ENCODE measurements at regions not wholly inside any gene's neighbourhood (a gene's known extent, or its start where the extent isn't known, plus 50 kb on each side); places are given as distances from the start of the nearest gene placed in this dataset.

DNA sequence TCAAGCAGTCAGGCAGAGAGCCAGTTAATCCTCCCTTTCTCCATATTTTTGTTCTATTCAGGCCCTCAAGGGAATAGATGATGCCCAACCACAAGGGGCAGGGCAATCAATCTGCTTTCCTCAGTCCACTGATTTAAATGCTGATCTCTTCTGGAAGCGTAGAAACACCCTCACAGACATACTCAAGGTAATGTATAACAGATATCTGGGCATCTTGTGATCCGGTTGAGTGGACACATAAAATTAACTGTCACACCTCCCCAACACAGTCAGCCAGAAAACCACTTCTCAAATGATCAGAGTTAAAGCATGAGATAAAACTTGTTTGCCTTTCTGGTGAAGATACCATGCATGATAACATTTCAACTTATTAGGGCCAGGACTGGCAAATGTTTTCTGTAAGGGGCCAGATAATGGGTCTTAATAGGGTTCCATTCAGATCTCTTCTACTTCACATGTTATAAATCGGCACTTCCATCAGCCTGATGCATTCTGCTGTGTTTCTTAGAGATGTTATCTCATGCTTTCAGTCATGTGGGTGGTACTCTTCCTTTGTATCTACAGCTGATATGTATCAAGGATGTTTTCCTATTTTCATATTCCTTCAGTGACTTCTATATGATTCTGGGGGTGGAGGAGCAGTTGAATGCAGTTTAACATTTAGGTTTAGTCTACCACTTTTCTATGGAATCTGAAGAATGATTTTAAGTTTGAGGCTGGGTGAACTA is 58.9 kb upstream of the CNTLN start:
- Histone ChIP-seq H3K4ac (replicated peaks; ENCODE audit: insufficient read length, low read depth, low read length) (no peak overlapping the region), H3K27ac (ENCODE audit: low read depth, low read length) (no peak overlapping the region), H3K56ac (replicated peaks; ENCODE audit: insufficient read length, low read depth, low read length) (no peak overlapping the region), H3K9ac (replicated peaks in 1 of 4; ENCODE audit: extremely low read depth in 1 of 4, low read depth in 3 of 4, low read length in 3 of 4) (no peak overlapping the region), H2BK12ac (ENCODE audit: low read depth, low read length) (no peak overlapping the region), H3K18ac (ENCODE audit: extremely low read depth, low read length) (no peak overlapping the region), H2AK5ac (ENCODE audit: low read depth, low read length) (no peak overlapping the region), H2BK15ac (ENCODE audit: low read length) (no peak overlapping the region), H3K4me2 (ENCODE audit: insufficient read depth in 1 of 2, low read depth in 2 of 2, low read length in 2 of 2) (no peak overlapping the region), H3K23me2 (ENCODE audit: low read depth, low read length) (no peaks in the 10 kb centered on the region), H3K79me2 (ENCODE audit: control insufficient read depth in 1 of 2, insufficient read depth in 2 of 2, low read length in 2 of 2) (no peaks in the 10 kb centered on the region), H2BK120ac (replicated peaks; ENCODE audit: low read depth, low read length) (no peak overlapping the region), H2BK5ac (ENCODE audit: low read depth, low read length) (no peak overlapping the region), H3K79me1 (ENCODE audit: low read depth, low read length) (no peaks in the 10 kb centered on the region), H3K9me3 (ENCODE audit: insufficient read depth in 2 of 2, low read depth in 1 of 2, low read length in 1 of 2) (peaks cover 0 to 5% of the 10 kb centered on the region in 2 experiments; a peak in 1 of 4 replicates), H2AFZ (ENCODE audit: low read length) (no peak overlapping the region), H3K36me3 (ENCODE audit: control insufficient read depth in 2 of 4, insufficient read depth in 4 of 4, low read length in 3 of 4) (no peaks in the 10 kb centered on the region), H4K8ac (ENCODE audit: extremely low read depth, insufficient read depth, low read length) (no peak overlapping the region), H3K14ac (ENCODE audit: insufficient read length) (no peak overlapping the region), H4K91ac (replicated peaks; ENCODE audit: insufficient read length, low read length) (no peak overlapping the region), H4K20me1 (replicated peaks in 1 of 2; ENCODE audit: control insufficient read depth in 1 of 2, insufficient read depth in 2 of 2, low read length in 2 of 2) (no peaks in the 10 kb centered on the region), H3K4me1 (replicated peaks in 1 of 4; ENCODE audit: control insufficient read depth in 3 of 4, insufficient read depth in 4 of 4, low read length in 3 of 4) (no peaks in the 10 kb centered on the region), H3K4me3 (ENCODE audit: extremely low read depth in 1 of 4, insufficient read depth in 2 of 4, low read depth in 3 of 4, low read length in 4 of 4) (no peak overlapping the region), H3K23ac (ENCODE audit: insufficient read length) (no peak overlapping the region), H3K27me3 (replicated peaks in 1 of 4; ENCODE audit: control insufficient read depth in 3 of 4, extremely low read depth in 1 of 4, insufficient read depth in 3 of 4, low read length in 3 of 4) (no peaks in the 10 kb centered on the region), H2BK20ac (ENCODE audit: low read length) (no peak overlapping the region), H4K5ac (ENCODE audit: insufficient read length, low read depth, low read length) (no peak overlapping the region)
- WGBS, 2 experiments (ENCODE audit: extremely low coverage in 1 of 2, insufficient coverage in 1 of 2, insufficient read length in 1 of 2, insufficient replicate concordance in 2 of 2, low coverage in 1 of 2, low lambda C conversion rate in 2 of 2, missing lambda C conversion rate in 1 of 2) = 86% methylated on average over 3 of the region's 3 CpGs; no CpG with 5 or more reads in 1 of the 2 experiments
- FAIRE-seq (peak; percentile 39), DNase-seq (ENCODE audit: low read depth in 1 of 2, low spot score in 2 of 2) (no peak)
- ChIA-PET POLR2A (ENCODE audit: partially characterized antibody) (no interaction called here), CTCF (ENCODE audit: partially characterized antibody) (no interaction called here)
- TF ChIP-seq, protein P1, sequence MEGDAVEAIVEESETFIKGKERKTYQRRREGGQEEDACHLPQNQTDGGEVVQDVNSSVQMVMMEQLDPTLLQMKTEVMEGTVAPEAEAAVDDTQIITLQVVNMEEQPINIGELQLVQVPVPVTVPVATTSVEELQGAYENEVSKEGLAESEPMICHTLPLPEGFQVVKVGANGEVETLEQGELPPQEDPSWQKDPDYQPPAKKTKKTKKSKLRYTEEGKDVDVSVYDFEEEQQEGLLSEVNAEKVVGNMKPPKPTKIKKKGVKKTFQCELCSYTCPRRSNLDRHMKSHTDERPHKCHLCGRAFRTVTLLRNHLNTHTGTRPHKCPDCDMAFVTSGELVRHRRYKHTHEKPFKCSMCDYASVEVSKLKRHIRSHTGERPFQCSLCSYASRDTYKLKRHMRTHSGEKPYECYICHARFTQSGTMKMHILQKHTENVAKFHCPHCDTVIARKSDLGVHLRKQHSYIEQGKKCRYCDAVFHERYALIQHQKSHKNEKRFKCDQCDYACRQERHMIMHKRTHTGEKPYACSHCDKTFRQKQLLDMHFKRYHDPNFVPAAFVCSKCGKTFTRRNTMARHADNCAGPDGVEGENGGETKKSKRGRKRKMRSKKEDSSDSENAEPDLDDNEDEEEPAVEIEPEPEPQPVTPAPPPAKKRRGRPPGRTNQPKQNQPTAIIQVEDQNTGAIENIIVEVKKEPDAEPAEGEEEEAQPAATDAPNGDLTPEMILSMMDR (IDR thresholded peaks at IDR 0.05; ENCODE audit: control extremely low read depth in 1 of 3, insufficient read depth in 1 of 3, low read depth in 1 of 3, low read length in 3 of 3) = peak in 1 of 3 experiments; percentile 4; a peak in 1 of 4 replicates
- TF ChIP-seq ZNF274 (IDR thresholded peaks at IDR 0.05; ENCODE audit: borderline replicate concordance, extremely low read depth, low read length) = no peak
- TF ChIP-seq, protein P2, sequence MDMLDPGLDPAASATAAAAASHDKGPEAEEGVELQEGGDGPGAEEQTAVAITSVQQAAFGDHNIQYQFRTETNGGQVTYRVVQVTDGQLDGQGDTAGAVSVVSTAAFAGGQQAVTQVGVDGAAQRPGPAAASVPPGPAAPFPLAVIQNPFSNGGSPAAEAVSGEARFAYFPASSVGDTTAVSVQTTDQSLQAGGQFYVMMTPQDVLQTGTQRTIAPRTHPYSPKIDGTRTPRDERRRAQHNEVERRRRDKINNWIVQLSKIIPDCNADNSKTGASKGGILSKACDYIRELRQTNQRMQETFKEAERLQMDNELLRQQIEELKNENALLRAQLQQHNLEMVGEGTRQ (IDR thresholded peaks at IDR 0.05; ENCODE audit: low read length) = no peak

Data from H1 (cell line).